ENCODE measurements at regions not wholly inside any gene's neighbourhood (a gene's known extent, or its start where the extent isn't known, plus 50 kb on each side); places are given as distances from the start of the nearest gene placed in this dataset.

- no peak for TF ChIP-seq EZH2phosphoT487 (IDR thresholded peaks at IDR 0.05; ENCODE audit: borderline replicate concordance, low read length)
- TF ChIP-seq CTCF (IDR thresholded peaks at IDR 0.05; ENCODE audit: low read depth, low read length, poor library complexity, severe bottlenecking), result no peak
- Histone ChIP-seq H3K27me3 (ENCODE audit: control insufficient read depth, low read length) (peaks cover 16% of the 10 kb centered on the region), H3F3A (ENCODE audit: control insufficient read depth, insufficient read depth) (no peaks in the 10 kb centered on the region), H3K4me3 (ENCODE audit: low read length) (no peak overlapping the region), H3K36me3 (ENCODE audit: control insufficient read depth, low read length) (no peaks in the 10 kb centered on the region), H3K9me3 (ENCODE audit: control insufficient read depth, insufficient read depth, low read length) (no peaks in the 10 kb centered on the region), H4K20me1 (ENCODE audit: control insufficient read depth, insufficient read depth, low read depth, low read length) (no peaks in the 10 kb centered on the region), H3K4me1 (ENCODE audit: control insufficient read depth, low read length) (peaks cover 6% of the 10 kb centered on the region), H3K9me2 (replicated peaks; ENCODE audit: control insufficient read depth, low read length) (no peaks in the 10 kb centered on the region), H3K4me2 (ENCODE audit: low read length) (no peak overlapping the region), H3K79me2 (ENCODE audit: control insufficient read depth, low read length) (no peaks in the 10 kb centered on the region), H3K27ac (ENCODE audit: low read depth, low read length) (no peak overlapping the region)
These were observed 86.5 kb upstream of the SKAP2 start for GRCh38 chr7:26950889-26951288.

DNA sequence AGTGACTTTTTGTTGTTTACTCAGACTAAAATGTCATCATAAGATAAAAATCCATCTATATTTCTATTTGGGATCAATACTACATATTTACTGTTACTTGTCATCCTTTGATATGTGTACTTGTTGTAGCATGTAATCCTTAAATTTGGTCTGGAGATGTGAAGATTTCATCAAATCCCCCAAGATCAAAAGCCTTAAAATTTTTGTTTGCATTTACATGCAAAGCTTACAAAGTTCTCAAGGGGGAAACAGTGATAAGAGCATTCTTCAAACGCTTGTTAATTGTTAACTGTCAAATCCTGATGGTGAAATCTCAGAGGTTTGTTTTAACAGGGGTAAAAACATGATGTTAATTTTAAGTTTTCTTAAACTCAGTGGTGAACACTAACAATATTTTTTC is 84.9 kb upstream of the SKAP2 start:
- Histone ChIP-seq H4K20me1 (ENCODE audit: control insufficient read depth, insufficient read depth, low read depth, low read length) (no peaks in the 10 kb centered on the region), H3K27me3 (ENCODE audit: control insufficient read depth, low read length) (peaks cover 19% of the 10 kb centered on the region), H3K4me3 (ENCODE audit: low read length) (no peak overlapping the region), H3K27ac (ENCODE audit: low read depth, low read length) (no peak overlapping the region), H3F3A (ENCODE audit: control insufficient read depth, insufficient read depth) (no peaks in the 10 kb centered on the region), H3K4me2 (ENCODE audit: low read length) (no peak overlapping the region), H3K4me1 (ENCODE audit: control insufficient read depth, low read length) (peaks cover 6% of the 10 kb centered on the region), H3K9me3 (ENCODE audit: control insufficient read depth, insufficient read depth, low read length) (no peaks in the 10 kb centered on the region), H3K36me3 (ENCODE audit: control insufficient read depth, low read length) (no peaks in the 10 kb centered on the region), H3K9me2 (replicated peaks; ENCODE audit: control insufficient read depth, low read length) (no peaks in the 10 kb centered on the region), H3K79me2 (ENCODE audit: control insufficient read depth, low read length) (no peaks in the 10 kb centered on the region)
- TF ChIP-seq CTCF (IDR thresholded peaks at IDR 0.05; ENCODE audit: low read depth, low read length, poor library complexity, severe bottlenecking), result no peak
- no peak for TF ChIP-seq EZH2phosphoT487 (IDR thresholded peaks at IDR 0.05; ENCODE audit: borderline replicate concordance, low read length)

GRCh38 chr7:26948617-26949118 is 84.3 kb upstream of the SKAP2 start:
- H3K36me3 ChIP-seq (ENCODE audit: control insufficient read depth, low read length), result no peaks in the 10 kb centered on the region
- H3F3A ChIP-seq (ENCODE audit: control insufficient read depth, insufficient read depth), result no peaks in the 10 kb centered on the region
- no peak for TF ChIP-seq CTCF (IDR thresholded peaks at IDR 0.05; ENCODE audit: low read depth, low read length, poor library complexity, severe bottlenecking)
- no peak for TF ChIP-seq EZH2phosphoT487 (IDR thresholded peaks at IDR 0.05; ENCODE audit: borderline replicate concordance, low read length)
- no peaks in the 10 kb centered on the region for H4K20me1 ChIP-seq (ENCODE audit: control insufficient read depth, insufficient read depth, low read depth, low read length)
- H3K4me2 ChIP-seq (ENCODE audit: low read length), result no peak overlapping the region
- H3K4me3 ChIP-seq (ENCODE audit: low read length), result no peak overlapping the region
- no peaks in the 10 kb centered on the region for H3K9me2 ChIP-seq (replicated peaks; ENCODE audit: control insufficient read depth, low read length)
- H3K9me3 ChIP-seq (ENCODE audit: control insufficient read depth, insufficient read depth, low read length), result no peaks in the 10 kb centered on the region
- H3K79me2 ChIP-seq (ENCODE audit: control insufficient read depth, low read length), result no peaks in the 10 kb centered on the region
- no peak overlapping the region for H3K27ac ChIP-seq (ENCODE audit: low read depth, low read length)
- peaks cover 22% of the 10 kb centered on the region for H3K27me3 ChIP-seq (ENCODE audit: control insufficient read depth, low read length)
- peaks cover 6% of the 10 kb centered on the region for H3K4me1 ChIP-seq (ENCODE audit: control insufficient read depth, low read length)
